HepG2 (cell line): ENCODE measurements at regions not wholly inside any gene's neighbourhood (a gene's known extent, or its start where the extent isn't known, plus 50 kb on each side); places are given as distances from the start of the nearest gene placed in this dataset.
A peak's percentile ranks its signal among the peaks of the same experiment; 100 is the strongest.
"Not testable (repeated sequence)": the region's sequence is repeated elsewhere in the genome, so short reads cannot be mapped to it uniquely, and the experiment has no call there.

Experiments used
- ATAC-seq: fragments of 200-7000 bp; cut with Tn5 transposase; 3 replicates; pipeline ENCODE4 v1.9.1; 2020; ENCODE audit warnings: mild to moderate bottlenecking, moderate library complexity
- BruUV-seq: library from RNA; stranded (reverse); fragments of 400-500 nt; replicated peaks from 2 replicates; lab custom pipeline; 2021; lab: Mats Ljungman, UMichigan
- CTCF ChIA-PET: fragments of 300-600 bp; formaldehyde crosslinking; extraction: SDS; loops from one replicate; lab custom pipeline; 2021; ENCODE audit warnings: low total read pairs, inconsistent platforms, low intra/inter-chr PET ratio; lab: Yijun Ruan, JAX
- POLR2A ChIA-PET: fragments of 350-600 bp; sonication (Branson Sonifier 250); formaldehyde crosslinking; loops from one replicate; lab custom pipeline; 2020; ENCODE audit warnings: antibody characterized with exemption, inconsistent platforms; lab: Yijun Ruan, JAX
- DNase-seq: peaks from one replicate; pipeline ENCODE4 v3.0.0-alpha.2; 2015; ENCODE audit warnings: low spot score
- FAIRE-seq: peaks from 3 replicates; lab custom pipeline; 2011; peaks lifted over from hg19 to GRCh38; lab: Jason Lieb, UNC
- H2AFZ ChIP-seq: one replicate; pipeline ENCODE4 v1.6.1; 2011; ENCODE audit warnings: low read length, inconsistent platforms
- H3K27ac ChIP-seq: fragments of 300-600 bp; 3 replicates; pipeline ENCODE4 v1.8.0; 2011; ENCODE audit warnings: mixed run types, mild to moderate bottlenecking, mixed read lengths, low read length, inconsistent platforms; ENCODE audit not compliant: insufficient read depth; ENCODE audit errors: extremely low read length
- H3K27me3 ChIP-seq, 2 experiments: fragments of 200-600 bp in 1 of 2; 2 replicates in 1 of 2; 3 replicates in 1 of 2; pipeline versions ENCODE4 v1.6.0 to v1.8.0; 2011; ENCODE audit warnings: low read length in 2 of 2, mild to moderate bottlenecking in 2 of 2, moderate library complexity in 2 of 2, inconsistent platforms in 1 of 2; ENCODE audit not compliant: insufficient read depth in 2 of 2, control insufficient read depth in 1 of 2
- H3K36me3 ChIP-seq, 2 experiments: fragments of 200-600 bp in 1 of 2; replicated peaks in 1 of 2; 2 replicates in 1 of 2; 3 replicates in 1 of 2; pipeline versions ENCODE4 v1.5.1 to v1.8.0; 2011; ENCODE audit warnings: low read length in 2 of 2, inconsistent platforms in 1 of 2; ENCODE audit not compliant: insufficient read depth in 2 of 2, control insufficient read depth in 1 of 2
- H3K4me1 ChIP-seq: 2 replicates; pipeline ENCODE4 v1.5.1; 2012; ENCODE audit warnings: low read length, inconsistent platforms; ENCODE audit not compliant: insufficient read depth
- H3K4me2 ChIP-seq: 2 replicates; pipeline ENCODE4 v1.6.0; 2011; ENCODE audit warnings: low read depth, low read length, inconsistent platforms
- H3K4me3 ChIP-seq, 3 experiments: fragments of 200-600 bp in 1 of 3; sonication (generic), shearing (Covaris generic) in 1 of 3; replicated peaks in 1 of 3; 2 replicates each; pipeline ENCODE4 v1.5.1; 2011 to 2016; ENCODE audit warnings: low read length in 3 of 3, inconsistent platforms in 2 of 3, low read depth in 2 of 3, mild to moderate bottlenecking in 2 of 3, control low read depth in 1 of 3, mixed read lengths in 1 of 3; ENCODE audit not compliant: insufficient read depth in 1 of 3
- H3K79me2 ChIP-seq: one replicate; pipeline ENCODE4 v1.6.1; 2011; ENCODE audit warnings: low read length, inconsistent platforms; ENCODE audit not compliant: insufficient read depth
- H3K9ac ChIP-seq: 2 replicates; pipeline ENCODE4 v1.6.0; 2011; ENCODE audit warnings: mild to moderate bottlenecking, low read depth, low read length, inconsistent platforms; ENCODE audit not compliant: insufficient read depth
- H3K9me3 ChIP-seq: 2 replicates; pipeline ENCODE4 v1.5.1; 2012; ENCODE audit warnings: mild to moderate bottlenecking, low read length
- H4K20me1 ChIP-seq: 2 replicates; pipeline ENCODE4 v1.6.0; 2011; ENCODE audit warnings: inconsistent platforms, mild to moderate bottlenecking, low read length, moderate library complexity; ENCODE audit not compliant: insufficient read depth
- CREB1 ChIP-seq, 2 experiments: fragments of 450-650 bp in 1 of 2; IDR thresholded peaks; 2 replicates each; pipeline ENCODE4 v1.6.1; 2016 to 2017; ENCODE audit warnings: control low read depth in 1 of 2, mild to moderate bottlenecking in 1 of 2, missing compliant biosample characterization in 1 of 2, missing genetic modification characterization in 1 of 2
- PHF20 ChIP-seq: sonication (generic); formaldehyde crosslinking; IDR thresholded peaks from 2 replicates; pipeline ENCODE4 v1.5.0; 2020; ENCODE audit warnings: mild to moderate bottlenecking, missing genetic modification reagents
- ZMYM3 ChIP-seq: sonication (generic); formaldehyde crosslinking; IDR thresholded peaks from 2 replicates; pipeline ENCODE4 v1.5.1; 2020; ENCODE audit warnings: mild to moderate bottlenecking, missing genetic modification reagents
- ZNF7 ChIP-seq: IDR thresholded peaks from 2 replicates; pipeline ENCODE4 v1.6.1; 2016; ENCODE audit warnings: missing biosample characterization, missing genetic modification reagents
- WGBS: methylation state at CpG from one replicate; pipeline ENCODE4 v1.1.6; 2017; ENCODE audit warnings: low lambda C conversion rate; 5-methylcytosine and 5-hydroxymethylcytosine counted together
- in situ Hi-C: cut with HindIII; loops from 2 replicates; pipeline ENCODE4 v1.10.0; 2017; ENCODE audit warnings: low pct_unique_long_range_greater_than_20kb; ENCODE audit not compliant: extremely low pct_ligation_motif_present
- intact Hi-C: fragments of 100-400 bp; cut with micrococcal nuclease; formaldehyde crosslinking; loops from one replicate; pipeline ENCODE4 v1.10.0; 2022; ENCODE audit not compliant: unreplicated experiment
- TF ChIP-seq, protein P1 (sequence below): sonication (generic); formaldehyde crosslinking; IDR thresholded peaks from 2 replicates; pipeline ENCODE4 v1.8.1; 2023; ENCODE audit warnings: mild to moderate bottlenecking, missing genetic modification reagents, borderline replicate concordance

DNA sequence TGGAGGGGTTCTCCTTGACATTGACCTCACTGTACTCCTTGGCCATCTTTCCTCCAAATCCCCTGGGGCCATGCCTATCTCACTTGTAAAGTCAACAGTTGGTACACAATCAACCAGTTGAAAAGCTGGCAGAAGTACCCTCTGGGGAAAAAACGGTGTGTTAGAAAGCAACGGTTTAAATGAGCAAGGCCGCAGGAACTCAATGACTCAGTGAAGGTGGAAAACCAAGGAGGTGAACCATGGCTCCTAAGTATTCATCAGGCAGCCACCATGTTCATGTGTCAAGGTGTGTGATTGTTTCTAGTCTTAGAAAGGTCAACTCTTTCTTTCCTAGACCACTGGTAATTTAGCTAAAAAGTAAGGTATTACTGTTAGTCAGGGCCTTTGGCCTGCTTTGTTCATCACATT is 130.9 kb upstream of the SATB1 start:
- Histone ChIP-seq H3K9me3 (no peaks in the 10 kb centered on the region), H3K4me2 (no peak overlapping the region), H4K20me1 (no peaks in the 10 kb centered on the region), H2AFZ (no peak overlapping the region), H3K4me1 (no peaks in the 10 kb centered on the region), H3K9ac (no peak overlapping the region), H3K36me3 (no peaks in the 10 kb centered on the region), H3K27me3 (no peaks in the 10 kb centered on the region), H3K79me2 (no peaks in the 10 kb centered on the region), H3K27ac (no peak overlapping the region), H3K4me3 (no peak overlapping the region)
- in situ Hi-C loops (loop anchor here (25.0 kb wide), 1 partner anchor 431 kb away; no protein-coding TSS in a partner anchor), intact Hi-C loops (no loop called here)
- no peak for FAIRE-seq
- no peak for DNase-seq
- CTCF ChIA-PET: no interaction called here
- ATAC-seq: no peak
- no TSS peak for BruUV-seq
- WGBS: 12% methylated on average over 3 of the region's 3 CpGs
- TF ChIP-seq PHF20: no peak
- TF ChIP-seq ZNF7: no peak
- no peak for TF ChIP-seq ZMYM3 (CRISPR knock-in tag)
- TF ChIP-seq, protein P1, sequence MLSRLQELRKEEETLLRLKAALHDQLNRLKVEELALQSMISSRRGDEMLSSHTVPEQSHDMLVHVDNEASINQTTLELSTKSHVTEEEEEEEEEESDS (CRISPR knock-in tag): no peak
- POLR2A ChIA-PET: no interaction called here

DNA sequence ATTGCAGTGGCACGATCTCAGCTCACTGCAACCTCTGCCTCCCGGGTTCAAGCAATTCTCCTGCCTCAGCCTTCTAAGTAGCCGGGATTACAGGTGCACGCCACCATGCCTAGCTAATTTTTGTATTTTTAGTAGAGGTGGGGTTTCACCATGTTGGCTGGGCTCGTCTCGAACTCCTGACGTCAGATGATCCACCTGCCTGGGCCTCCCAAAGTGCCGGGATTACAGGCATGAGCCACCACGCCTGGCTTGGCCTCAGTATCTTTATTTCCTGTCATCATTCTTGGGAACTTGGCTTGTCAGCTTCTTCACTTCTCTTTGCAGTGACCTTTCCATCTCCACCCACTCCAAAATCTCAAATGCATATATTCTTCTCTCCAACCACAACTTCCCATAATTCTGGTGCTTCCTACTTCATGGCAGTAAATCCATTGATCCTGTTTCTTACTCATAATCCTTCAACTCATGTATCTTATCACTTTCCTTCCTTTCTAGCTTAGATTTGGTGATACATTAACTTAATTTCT is 127.5 kb upstream of the SATB1 start:
- H3K27me3 ChIP-seq; ATAC-seq; DNase-seq; H3K9me3 ChIP-seq; H3K4me3 ChIP-seq; H3K27ac ChIP-seq; FAIRE-seq; CTCF ChIA-PET; intact Hi-C loops; H3K4me2 ChIP-seq; POLR2A ChIA-PET; H3K9ac ChIP-seq; H3K36me3 ChIP-seq; H3K4me1 ChIP-seq; H2AFZ ChIP-seq; H3K79me2 ChIP-seq; H4K20me1 ChIP-seq; BruUV-seq; TF ChIP-seq CREB1 (CRISPR knock-in tag; IDR thresholded peaks at IDR 0.05): not testable (repeated sequence)
- TF ChIP-seq CREB1 (IDR thresholded peaks at IDR 0.05): peak; percentile 51; the same call in 1 of the 2 replicates
- under 1% methylated on average over 9 of the region's 9 CpGs for WGBS
- in situ Hi-C loops: loop anchor here (25.0 kb wide), 1 partner anchor 435 kb away; no protein-coding TSS in a partner anchor
